Stomach (tissue), 8 donors: ENCODE measurements at regions not wholly inside any gene's neighbourhood (a gene's known extent, or its start where the extent isn't known, plus 50 kb on each side); places are given as distances from the start of the nearest gene placed in this dataset.

ENCODE experiments used
- DNase-seq, 2 donors: peaks; one replicate each; pipeline versions ENCODE4 v3.0.0 to v3.0.0-alpha.2; 2013 to 2019
- H3K27ac ChIP-seq, 5 donors: fragments of 200-600 bp in 4 of 5; sonication (generic) in 4 of 5; one replicate each; pipeline ENCODE4 v1.5.1; 2013 to 2019; ENCODE audit warnings: mild to moderate bottlenecking in 1 of 5, moderate library complexity in 1 of 5
- H3K27me3 ChIP-seq, 3 donors: fragments of 200-600 bp; sonication (generic); one replicate each; pipeline ENCODE4 v1.5.1; 2017 to 2019; ENCODE audit warnings: mixed run types in 1 of 3
- H3K36me3 ChIP-seq, 4 donors: fragments of 200-600 bp; sonication (generic); 1 replicate in 3 of 4; 2 replicates in 1 of 4; pipeline ENCODE4 v1.5.1; 2016 to 2019
- H3K4me1 ChIP-seq, 4 donors: fragments of 200-600 bp; sonication (generic); one replicate each; pipeline ENCODE4 v1.5.1; 2016 to 2019
- H3K4me3 ChIP-seq, 4 donors: fragments of 200-600 bp; sonication (generic) in 3 of 4; one replicate each; pipeline ENCODE4 v1.5.1; 2016 to 2019; ENCODE audit warnings: mild to moderate bottlenecking in 1 of 4
- H3K9me3 ChIP-seq, 4 donors: fragments of 200-600 bp; sonication (generic); one replicate each; pipeline ENCODE4 v1.5.1; 2016 to 2019
- EP300 ChIP-seq: sonication (generic); formaldehyde crosslinking; IDR thresholded peaks from one replicate; pipeline ENCODE4 v1.6.1; 2017; ENCODE audit warnings: antibody characterized with exemption
- POLR2A ChIP-seq, 4 donors: fragments of 450-650 bp; IDR thresholded peaks; one replicate each; pipeline ENCODE4 v1.6.1; 2016; ENCODE audit warnings: antibody characterized with exemption in 4 of 4, control low read depth in 2 of 4, mild to moderate bottlenecking in 1 of 4, moderate library complexity in 1 of 4
- POLR2AphosphoS5 ChIP-seq, 3 donors: sonication (generic); formaldehyde crosslinking; IDR thresholded peaks; one replicate each; pipeline ENCODE4 v1.6.1; 2016; ENCODE audit warnings: antibody characterized with exemption in 3 of 3
- WGBS, 5 donors: extraction: QIAGEN DNeasy Blood & Tissue Kit in 3 of 5; methylation state at CpG; one replicate each; pipeline versions ENCODE4 v1.1.5 to v1.1.7; 2013 to 2018; 5-methylcytosine and 5-hydroxymethylcytosine counted together
- intact Hi-C: fragments of 100-400 bp; cut with DNase I; formaldehyde crosslinking; loops from one replicate; pipeline ENCODE4 v1.15.1; 2023; ENCODE audit warnings: low total_unique reads
- TF ChIP-seq, protein P1 (sequence below), 7 experiments: fragments of 450-650 bp in 4 of 7; fragments of 200-600 bp in 3 of 7; sonication (generic) in 3 of 7; IDR thresholded peaks; one replicate each; pipeline ENCODE4 v1.5.1; 2016 to 2019; ENCODE audit warnings: antibody characterized with exemption in 7 of 7, control low read depth in 2 of 7, mild to moderate bottlenecking in 1 of 7
- donor health status: healthy with polysubstance abuse.
- donor health status: Bipolar disorder and iron deficiency.
- donor health status: healthy.

DNA sequence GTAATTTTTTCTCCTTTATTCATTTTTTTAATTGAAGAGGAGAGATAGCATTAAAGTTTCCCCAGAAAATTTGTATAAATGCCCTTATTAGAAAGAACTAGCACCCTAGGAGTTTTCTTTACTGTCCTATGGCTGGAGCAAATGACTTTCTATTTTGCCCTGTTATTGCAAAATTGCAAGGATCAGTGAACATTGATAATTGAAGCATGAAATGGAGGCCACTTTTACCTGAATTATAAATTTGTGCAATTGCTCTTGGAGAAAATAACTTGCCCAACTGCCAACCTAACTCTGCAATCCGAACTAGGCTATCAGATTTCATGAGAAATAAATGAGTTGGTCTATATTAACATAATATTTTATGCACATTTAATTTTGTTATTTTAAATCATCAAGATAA lies 111.9 kb downstream of the MTRR start:
- DNase-seq: no peak
- Histone ChIP-seq H3K27me3 (no peaks in the 10 kb centered on the region), H3K27ac (no peak overlapping the region), H3K36me3 (no peaks in the 10 kb centered on the region), H3K4me3 (no peak overlapping the region), H3K9me3 (no peaks in the 10 kb centered on the region), H3K4me1 (no peaks in the 10 kb centered on the region)
- 69 to 89% (median 76%) methylated on average over 1 of the region's 1 CpG for WGBS, 5 donors
- TF ChIP-seq EP300 (no peak), POLR2A (IDR thresholded peaks at IDR 0.05) (no peak)
- intact Hi-C loops: no loop called here

DNA sequence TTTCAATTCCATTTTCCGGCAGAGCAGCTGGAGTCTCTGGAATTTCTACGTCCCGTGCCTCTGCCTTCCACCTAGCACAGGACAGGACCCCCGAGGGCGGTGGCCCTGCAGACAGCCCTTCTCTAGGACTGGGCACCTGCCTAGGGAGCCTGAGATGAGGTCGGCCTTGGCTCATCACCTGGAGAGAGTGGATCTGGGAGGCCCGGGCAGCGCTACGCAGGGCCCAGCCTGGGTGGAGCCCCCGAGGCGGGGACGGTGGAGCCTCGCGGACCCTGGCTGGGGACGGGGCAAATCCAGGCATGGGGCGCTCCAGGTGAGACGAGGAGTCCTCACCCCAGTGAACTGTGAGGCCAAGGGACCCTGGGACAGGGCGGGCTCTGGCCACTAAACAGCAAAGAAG lies 114.5 kb downstream of the MTRR start:
- TF ChIP-seq POLR2A (IDR thresholded peaks at IDR 0.05) (no peak), EP300 (no peak), POLR2AphosphoS5 (IDR thresholded peaks at IDR 0.05) (no peak)
- TF ChIP-seq, protein P1, sequence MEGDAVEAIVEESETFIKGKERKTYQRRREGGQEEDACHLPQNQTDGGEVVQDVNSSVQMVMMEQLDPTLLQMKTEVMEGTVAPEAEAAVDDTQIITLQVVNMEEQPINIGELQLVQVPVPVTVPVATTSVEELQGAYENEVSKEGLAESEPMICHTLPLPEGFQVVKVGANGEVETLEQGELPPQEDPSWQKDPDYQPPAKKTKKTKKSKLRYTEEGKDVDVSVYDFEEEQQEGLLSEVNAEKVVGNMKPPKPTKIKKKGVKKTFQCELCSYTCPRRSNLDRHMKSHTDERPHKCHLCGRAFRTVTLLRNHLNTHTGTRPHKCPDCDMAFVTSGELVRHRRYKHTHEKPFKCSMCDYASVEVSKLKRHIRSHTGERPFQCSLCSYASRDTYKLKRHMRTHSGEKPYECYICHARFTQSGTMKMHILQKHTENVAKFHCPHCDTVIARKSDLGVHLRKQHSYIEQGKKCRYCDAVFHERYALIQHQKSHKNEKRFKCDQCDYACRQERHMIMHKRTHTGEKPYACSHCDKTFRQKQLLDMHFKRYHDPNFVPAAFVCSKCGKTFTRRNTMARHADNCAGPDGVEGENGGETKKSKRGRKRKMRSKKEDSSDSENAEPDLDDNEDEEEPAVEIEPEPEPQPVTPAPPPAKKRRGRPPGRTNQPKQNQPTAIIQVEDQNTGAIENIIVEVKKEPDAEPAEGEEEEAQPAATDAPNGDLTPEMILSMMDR (IDR thresholded peaks at IDR 0.05): no peak
- Histone ChIP-seq H3K36me3 (no peaks in the 10 kb centered on the region), H3K27ac (no peak overlapping the region), H3K4me3 (no peak overlapping the region), H3K27me3 (no peaks in the 10 kb centered on the region), H3K9me3 (no peaks in the 10 kb centered on the region), H3K4me1 (no peaks in the 10 kb centered on the region)
- intact Hi-C loops: no loop called here
- DNase-seq: no peak
- 86 to 96% (median 94%) methylated on average over 16 to 18 of the region's 18 CpGs for WGBS, 5 donors

DNA sequence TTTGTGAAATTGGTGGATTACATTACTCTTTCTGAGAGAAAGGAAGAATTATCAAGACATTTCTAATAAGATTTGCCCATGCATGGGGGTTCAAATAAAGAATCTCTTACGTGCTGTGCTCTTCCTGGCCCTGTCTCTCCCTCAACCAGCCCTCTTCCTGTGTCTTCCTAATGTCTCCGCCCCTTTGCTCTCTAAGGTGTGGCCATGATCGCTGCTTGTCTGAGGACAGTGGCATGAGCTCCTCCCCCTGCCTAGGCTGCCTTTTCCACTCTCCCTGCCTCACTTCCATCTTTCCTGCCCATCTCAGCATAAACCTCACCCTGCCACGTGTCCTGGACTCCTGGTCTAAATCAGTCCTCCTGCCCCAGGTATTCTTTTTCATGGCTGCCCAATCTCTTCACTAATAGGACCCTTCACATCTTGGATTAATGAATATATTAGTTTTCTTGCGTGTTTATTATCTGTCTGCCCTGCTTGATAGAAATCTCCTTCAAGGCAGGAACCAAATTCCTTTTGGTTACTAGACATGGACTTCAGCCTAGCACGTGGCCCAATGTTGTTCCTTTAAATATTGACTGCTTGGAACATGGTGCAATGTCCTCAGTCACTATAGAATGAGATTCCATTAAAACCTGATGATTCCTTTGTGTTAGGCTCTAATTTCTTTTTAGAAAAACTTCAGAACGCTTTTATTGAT lies 122.3 kb downstream of the MTRR start:
- Histone ChIP-seq H3K4me1 (no peaks in the 10 kb centered on the region), H3K4me3 (no peak overlapping the region), H3K9me3 (no peaks in the 10 kb centered on the region), H3K36me3 (no peaks in the 10 kb centered on the region), H3K27me3 (no peaks in the 10 kb centered on the region), H3K27ac (no peak overlapping the region)
- TF ChIP-seq EP300: no peak
- DNase-seq: no peak
- intact Hi-C loops: no loop called here
- 62 to 71% (median 67%) methylated on average over 7 of the region's 7 CpGs for WGBS, 5 donors

DNA sequence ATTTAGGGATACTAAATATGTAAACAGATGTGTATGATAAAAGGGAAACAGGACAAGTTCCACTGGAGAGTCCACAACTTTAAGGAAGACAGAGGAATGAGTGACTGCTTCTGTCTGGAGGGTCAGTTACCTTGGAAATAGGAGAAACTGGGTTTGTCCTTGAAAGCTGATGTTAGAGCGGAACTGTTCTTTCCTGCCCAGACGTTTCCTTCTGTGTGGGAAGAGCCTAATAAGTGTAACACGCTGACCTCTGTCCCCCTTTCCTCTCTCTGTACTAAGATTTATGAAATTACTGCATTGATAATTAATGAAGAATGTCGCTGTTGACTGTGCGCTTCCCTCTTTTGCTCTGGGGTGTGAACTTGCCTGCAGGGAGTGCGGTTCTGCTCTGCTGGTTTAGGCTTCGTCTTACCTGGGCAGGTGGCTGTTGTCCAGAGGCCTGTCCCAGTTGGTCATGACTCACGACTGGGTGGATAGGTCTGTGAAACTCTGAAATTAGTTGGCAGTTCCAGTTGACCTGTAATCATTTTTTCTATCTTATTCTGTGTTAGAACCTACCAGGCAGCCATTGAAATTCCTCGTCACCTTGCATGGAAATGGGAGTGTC lies 126.8 kb downstream of the MTRR start:
- H3K27ac ChIP-seq: no peak overlapping the region

DNA sequence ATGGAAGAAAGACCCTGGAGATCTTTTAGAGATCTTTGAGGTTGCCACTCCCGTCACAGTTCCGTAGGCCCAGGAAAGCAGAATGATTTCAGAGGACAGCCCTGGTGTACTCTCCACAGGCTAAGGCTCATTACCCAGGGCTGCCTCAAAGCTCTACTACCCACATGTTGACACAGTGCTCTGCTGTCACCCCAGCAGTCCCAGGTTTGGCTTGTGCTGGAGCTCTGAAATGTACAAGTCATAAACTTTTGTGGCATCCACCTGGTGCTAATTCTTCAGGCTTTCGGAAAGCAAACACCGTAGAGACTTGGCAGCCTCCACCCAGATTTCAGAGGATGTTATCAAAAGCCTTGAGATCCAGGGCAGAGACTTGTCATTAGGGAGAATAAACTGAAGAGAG lies 136.5 kb downstream of the MTRR start:
- intact Hi-C loops: no loop called here
- Histone ChIP-seq H3K9me3 (peaks cover 0 to 7% (median 0%) of the 10 kb centered on the region in 4 donors), H3K4me1 (no peaks in the 10 kb centered on the region), H3K27ac (no peak overlapping the region), H3K36me3 (no peaks in the 10 kb centered on the region), H3K27me3 (no peaks in the 10 kb centered on the region), H3K4me3 (no peak overlapping the region)
- TF ChIP-seq, protein P1 (IDR thresholded peaks at IDR 0.05): no peak
- TF ChIP-seq POLR2AphosphoS5 (IDR thresholded peaks at IDR 0.05) (no peak), EP300 (no peak), POLR2A (IDR thresholded peaks at IDR 0.05) (no peak)
- WGBS, 5 donors: 62 to 95% (median 86%) methylated on average over 4 of the region's 4 CpGs
- no peak for DNase-seq

More for the DNA sequence above, 126.8 kb downstream of the MTRR start:
- Histone ChIP-seq H3K9me3 (no peaks in the 10 kb centered on the region), H3K4me3 (no peak overlapping the region), H3K4me1 (no peaks in the 10 kb centered on the region), H3K36me3 (no peaks in the 10 kb centered on the region), H3K27me3 (no peaks in the 10 kb centered on the region)
- 75 to 84% (median 82%) methylated on average over 9 of the region's 9 CpGs for WGBS, 5 donors
- intact Hi-C loops: no loop called here
- no peak for DNase-seq
- TF ChIP-seq, protein P1 (IDR thresholded peaks at IDR 0.05): no peak
- TF ChIP-seq POLR2AphosphoS5 (IDR thresholded peaks at IDR 0.05) (no peak), POLR2A (IDR thresholded peaks at IDR 0.05) (no peak), EP300 (no peak)
